HG03196 (cell line): ENCODE measurements at regions not wholly inside any gene's neighbourhood (a gene's known extent, or its start where the extent isn't known, plus 50 kb on each side); places are given as distances from the start of the nearest gene placed in this dataset.

Experiments used
- ATAC-seq: cut with Tn5 transposase; IDR thresholded peaks from one replicate; pipeline ENCODE4 v1.9.1; 2021; ENCODE audit not compliant: unreplicated experiment

- no peak for ATAC-seq
Measured at GRCh38 chr20:40244286-40244685, 444.8 kb downstream of the MAFB start.

DNA sequence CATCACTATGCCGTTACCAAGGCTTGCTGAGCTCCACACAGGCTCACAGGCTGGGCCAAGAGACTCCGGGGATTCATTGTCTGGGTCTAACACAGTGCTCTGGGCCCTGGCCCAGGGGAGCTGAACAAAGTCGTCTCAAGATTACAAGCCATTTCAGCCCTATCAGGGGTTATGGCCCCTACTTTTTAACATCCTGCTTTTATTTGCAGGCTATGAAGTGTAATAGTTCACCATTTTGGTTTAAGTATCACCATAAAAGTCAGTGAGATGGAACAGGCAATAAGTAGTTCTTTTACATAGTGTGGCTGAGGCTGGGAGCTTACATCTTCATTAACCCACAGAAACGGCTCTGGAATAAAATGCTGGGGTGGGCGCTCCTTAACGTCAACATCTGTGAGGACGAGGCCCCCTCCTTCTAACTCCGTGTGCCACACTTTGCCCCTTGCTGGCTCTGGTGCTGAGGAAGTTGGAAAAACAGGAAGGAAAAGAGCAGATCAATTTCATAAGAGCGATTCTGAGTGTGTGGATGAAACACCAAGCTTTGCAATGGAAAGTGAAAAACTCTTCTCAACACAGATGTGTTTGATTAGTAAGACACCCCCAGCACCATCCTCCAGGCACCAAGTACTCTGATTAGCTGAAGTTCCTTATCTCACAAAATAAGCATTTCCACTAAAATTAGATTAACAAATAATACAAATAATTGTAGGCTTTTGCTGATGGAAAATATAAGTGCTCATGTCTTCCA lies 447.3 kb downstream of the MAFB start:
- no peak for ATAC-seq

DNA sequence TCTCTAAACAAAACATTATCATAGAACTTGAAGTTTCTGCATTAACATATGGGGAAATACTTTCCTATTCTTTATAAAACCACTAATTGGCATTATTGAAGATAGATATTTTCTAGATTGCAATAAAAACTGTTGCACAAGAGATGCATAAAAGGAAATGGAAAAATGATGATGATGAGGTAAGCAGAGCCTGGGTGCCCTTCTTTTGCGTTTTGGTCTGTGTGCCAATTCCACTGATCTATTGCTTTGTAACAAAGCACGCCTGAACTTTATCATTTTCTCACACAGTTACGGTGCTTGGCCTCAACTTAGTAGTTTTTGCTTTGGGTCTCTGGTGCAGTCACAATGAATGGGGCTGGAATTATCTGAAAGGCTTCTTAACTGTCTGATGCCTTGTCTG lies 450.5 kb downstream of the MAFB start:
- ATAC-seq = no peak

DNA sequence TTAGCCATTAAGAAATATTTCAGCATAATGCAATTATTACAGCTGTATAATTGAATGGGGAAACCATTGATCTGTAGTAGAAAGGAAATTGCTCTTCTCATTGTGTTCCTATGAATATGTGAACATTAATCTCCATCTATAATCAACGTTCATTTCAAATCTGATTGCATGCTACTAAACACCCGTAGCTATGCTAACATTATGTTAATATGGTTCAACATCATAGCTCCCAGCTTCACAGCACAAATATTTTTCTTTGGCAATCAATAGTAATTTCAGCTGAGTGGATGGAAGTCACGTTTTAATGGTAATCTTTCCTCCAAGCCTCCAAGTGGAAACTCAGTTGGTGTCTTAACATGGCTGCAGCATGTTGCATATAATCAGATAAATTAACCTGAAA lies 454.4 kb downstream of the MAFB start:
- ATAC-seq = no peak

- ATAC-seq = no peak
Measured at GRCh38 chr20:40233406-40233805, 455.6 kb downstream of the MAFB start.

- no peak for ATAC-seq
Measured at GRCh38 chr20:40232756-40233155, 456.3 kb downstream of the MAFB start.

GRCh38 chr20:40232273-40232672 lies 456.8 kb downstream of the MAFB start:
- no peak for ATAC-seq

DNA sequence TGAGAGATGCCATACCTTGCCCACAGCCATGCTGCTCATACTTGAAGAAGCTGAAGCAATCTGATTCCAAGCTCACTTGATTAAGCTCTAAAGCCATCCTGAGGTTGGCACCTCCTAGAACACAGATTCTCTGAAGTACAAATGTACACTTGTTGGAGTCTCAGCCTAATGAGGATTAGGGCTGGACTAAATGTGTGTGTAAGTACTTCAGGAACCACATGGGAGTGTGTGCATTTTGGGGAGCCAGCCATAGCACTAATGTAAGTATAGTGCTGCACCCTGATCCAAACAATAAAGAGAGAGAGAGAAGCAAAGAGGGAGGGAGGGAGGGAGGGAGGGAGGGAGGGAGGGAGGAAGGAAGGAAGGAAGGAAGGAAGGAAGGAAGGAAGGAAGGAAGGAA lies 458.6 kb downstream of the MAFB start:
- no peak for ATAC-seq

- ATAC-seq = no peak
Measured at GRCh38 chr20:40225596-40225995, 463.4 kb downstream of the MAFB start.

DNA sequence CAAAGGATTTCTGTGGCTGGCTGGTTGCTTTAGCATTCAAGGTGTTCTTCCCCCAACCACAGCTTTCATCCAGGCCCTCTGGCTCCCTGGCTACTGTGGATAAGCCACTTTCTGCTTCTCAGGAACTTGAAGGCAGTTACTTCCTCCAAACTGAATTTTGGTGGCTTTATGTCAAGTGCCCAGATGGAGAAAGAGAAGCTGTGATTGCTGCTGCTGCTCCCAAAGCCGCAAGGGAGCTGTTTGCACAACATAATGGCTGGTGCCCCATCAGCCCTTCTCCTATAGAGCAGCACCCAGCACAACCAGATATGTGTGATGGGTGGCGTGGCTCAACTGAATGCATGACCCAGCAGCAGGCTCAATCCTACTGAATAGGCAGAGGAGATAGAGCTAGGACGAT lies 465.2 kb downstream of the MAFB start:
- ATAC-seq = no peak

DNA sequence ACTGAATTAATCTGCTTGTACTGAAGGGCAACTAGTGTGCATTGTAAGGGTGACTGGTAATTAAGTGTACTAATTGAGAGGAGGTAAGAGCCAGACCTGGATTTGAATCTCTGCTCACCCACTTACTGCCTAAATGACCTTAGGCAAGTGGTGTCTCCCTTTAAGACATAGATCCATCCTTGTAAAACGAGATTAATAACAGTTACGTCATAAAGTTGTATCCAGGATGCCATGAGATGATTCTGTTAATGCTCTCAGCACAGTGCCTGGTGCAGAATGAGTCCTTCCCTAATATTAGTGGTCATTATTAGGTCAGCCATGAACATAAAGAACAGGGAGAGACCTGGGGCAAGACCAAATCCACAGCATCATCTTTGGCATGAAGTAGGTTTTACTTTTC lies 470.1 kb downstream of the MAFB start:
- no peak for ATAC-seq

- ATAC-seq = no peak
Measured at GRCh38 chr20:40218316-40218969, 470.6 kb downstream of the MAFB start.

- ATAC-seq = no peak
Measured at GRCh38 chr20:40207655-40208054, 481.4 kb downstream of the MAFB start.

DNA sequence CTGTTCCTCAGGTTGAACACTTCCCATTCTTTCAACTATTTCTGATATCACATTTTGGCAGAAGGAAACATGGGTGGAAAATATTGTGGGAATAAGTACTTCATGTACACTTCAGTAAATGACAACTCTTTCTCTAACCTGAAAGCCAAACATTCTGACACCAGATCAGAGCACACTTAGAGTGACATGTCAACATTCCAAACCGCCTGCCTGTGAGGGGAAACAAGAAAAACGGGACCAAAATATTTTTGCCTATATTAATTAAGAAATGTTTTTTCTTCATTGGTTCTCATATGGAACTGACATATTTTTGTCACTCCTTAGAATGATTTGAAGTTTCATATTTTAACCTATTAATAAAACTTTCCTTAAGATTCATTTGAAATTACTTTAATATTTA lies 483.1 kb downstream of the MAFB start:
- no peak for ATAC-seq

GRCh38 chr20:40203032-40203431 lies 486.0 kb downstream of the MAFB start:
- no peak for ATAC-seq

DNA sequence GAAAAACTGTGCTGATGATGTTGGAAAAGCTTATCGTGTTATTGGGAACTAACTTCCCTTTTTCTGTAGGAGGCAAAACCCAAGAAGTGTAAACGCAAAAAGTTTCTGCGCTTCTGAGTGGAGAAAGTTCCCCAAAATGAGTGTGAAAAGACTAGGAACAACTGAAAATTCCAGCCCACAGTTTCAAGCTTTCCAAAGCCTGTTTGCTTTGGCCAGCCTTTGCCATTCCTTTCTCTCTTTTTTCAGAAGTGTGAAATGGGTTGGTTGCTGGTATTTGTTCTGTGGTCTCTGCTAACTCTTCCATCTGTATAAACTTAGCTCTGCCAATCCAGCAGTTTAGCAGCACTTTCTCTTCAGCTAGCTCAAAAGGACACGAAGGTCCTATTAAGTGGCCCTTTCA lies 491.3 kb downstream of the MAFB start:
- no peak for ATAC-seq

DNA sequence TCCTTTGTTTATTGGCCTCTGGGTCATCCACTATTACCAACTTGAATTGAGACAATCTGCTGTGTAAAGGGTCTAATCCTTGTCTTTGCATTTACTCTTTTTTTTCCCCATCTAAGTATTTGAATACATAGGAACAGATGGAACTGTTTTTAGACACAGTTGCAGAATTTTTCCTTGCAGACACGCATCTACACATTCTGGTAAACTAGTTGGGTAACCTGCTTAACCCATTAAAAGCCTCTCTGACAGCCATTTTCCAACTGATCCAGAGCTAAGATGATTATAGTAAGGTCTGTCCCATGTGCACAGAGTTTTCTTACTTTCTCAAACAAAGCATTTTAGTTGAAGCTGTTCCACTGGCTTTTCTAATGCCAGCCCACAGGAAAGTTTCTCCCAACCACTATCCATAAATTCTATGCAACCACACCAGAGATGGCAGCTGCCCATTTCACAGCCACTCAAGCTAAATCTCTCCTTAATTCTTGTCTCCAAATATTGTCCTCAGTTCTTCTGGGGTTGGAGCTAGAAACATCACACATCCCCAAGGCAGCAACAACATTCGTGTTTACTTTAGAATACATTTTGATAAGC lies 492.1 kb downstream of the MAFB start:
- ATAC-seq = no peak

DNA sequence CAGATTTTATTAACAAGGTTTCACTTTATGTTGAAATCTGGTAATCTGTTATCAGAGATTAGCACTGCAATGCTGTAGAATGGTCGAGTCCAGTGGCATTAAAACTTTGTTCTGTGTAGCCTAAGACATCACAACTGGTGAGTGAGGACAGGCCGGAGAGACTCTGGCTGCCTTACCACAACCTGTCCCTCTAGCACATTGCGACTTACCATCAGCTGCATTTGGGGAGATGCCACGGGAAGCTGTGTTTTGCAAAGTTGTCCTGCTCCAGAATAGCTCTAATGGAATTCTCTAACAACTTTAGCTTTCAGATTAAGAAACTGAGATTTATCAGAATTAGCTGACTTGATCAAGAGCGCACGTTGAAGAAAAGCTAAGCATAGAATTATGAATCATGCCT lies 493.3 kb downstream of the MAFB start:
- ATAC-seq = no peak

GRCh38 chr20:40192529-40192928 lies 496.5 kb downstream of the MAFB start:
- no peak for ATAC-seq

- ATAC-seq = no peak
Measured at GRCh38 chr20:40192081-40192480, 497.0 kb downstream of the MAFB start.

GRCh38 chr20:40191573-40191972 lies 497.5 kb downstream of the MAFB start:
- no peak for ATAC-seq

DNA sequence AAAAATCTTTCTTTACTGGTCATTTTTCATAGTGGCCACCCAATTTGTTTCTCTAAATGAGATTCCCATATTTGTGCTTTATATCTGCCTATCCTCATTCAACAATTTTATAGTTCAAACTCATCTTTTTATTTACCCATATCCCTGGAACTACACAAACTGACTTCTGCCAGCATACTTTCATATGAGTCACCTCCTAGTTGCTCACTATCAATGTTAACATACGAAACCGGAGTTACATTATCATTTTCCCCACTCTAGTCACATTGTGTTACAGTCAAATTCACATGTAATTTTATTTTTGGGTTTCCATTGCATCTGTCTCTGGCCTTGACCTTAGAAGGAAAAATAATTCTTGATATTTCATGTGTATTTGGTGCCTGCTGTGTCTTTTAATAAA lies 499.4 kb downstream of the MAFB start:
- no peak for ATAC-seq
